ENCODE measurements at regions not wholly inside any gene's neighbourhood (a gene's known extent, or its start where the extent isn't known, plus 50 kb on each side); places are given as distances from the start of the nearest gene placed in this dataset.

- no peak for TF ChIP-seq CTCF (IDR thresholded peaks at IDR 0.05; ENCODE audit: extremely low read depth, missing control alignments)
- no peak for DNase-seq (ENCODE audit: low spot score)
These were observed 1418.5 kb downstream of the PLA2G4A start for GRCh38 chr1:188247255-188247654.

GRCh38 chr1:188249811-188250210 lies 1421.1 kb downstream of the PLA2G4A start:
- TF ChIP-seq CTCF (IDR thresholded peaks at IDR 0.05; ENCODE audit: extremely low read depth, missing control alignments), result no peak

GRCh38 chr1:188251036-188251435 lies 1422.3 kb downstream of the PLA2G4A start:
- TF ChIP-seq CTCF (IDR thresholded peaks at IDR 0.05; ENCODE audit: extremely low read depth, missing control alignments), result no peak

More at GRCh38 chr1:188249811-188250210, 1421.1 kb downstream of the PLA2G4A start:
- DNase-seq (ENCODE audit: low spot score), result no peak

GRCh38 chr1:188261849-188262248 lies 1433.1 kb downstream of the PLA2G4A start:
- TF ChIP-seq CTCF (IDR thresholded peaks at IDR 0.05; ENCODE audit: extremely low read depth, missing control alignments), result no peak
- DNase-seq (ENCODE audit: low spot score), result no peak

More at GRCh38 chr1:188251036-188251435, 1422.3 kb downstream of the PLA2G4A start:
- no peak for DNase-seq (ENCODE audit: low spot score)

- no peak for DNase-seq (ENCODE audit: low spot score)
- no peak for TF ChIP-seq CTCF (IDR thresholded peaks at IDR 0.05; ENCODE audit: extremely low read depth, missing control alignments)
These were observed 1441.2 kb downstream of the PLA2G4A start for GRCh38 chr1:188269956-188270355.

GRCh38 chr1:188270497-188270896 lies 1441.7 kb downstream of the PLA2G4A start:
- TF ChIP-seq CTCF (IDR thresholded peaks at IDR 0.05; ENCODE audit: extremely low read depth, missing control alignments), result no peak
- DNase-seq (ENCODE audit: low spot score), result no peak

GRCh38 chr1:188277771-188278170 lies 1449.0 kb downstream of the PLA2G4A start:
- DNase-seq (ENCODE audit: low spot score), result no peak
- TF ChIP-seq CTCF (IDR thresholded peaks at IDR 0.05; ENCODE audit: extremely low read depth, missing control alignments), result no peak
